ENCODE measurements at regions not wholly inside any gene's neighbourhood (a gene's known extent, or its start where the extent isn't known, plus 50 kb on each side); places are given as distances from the start of the nearest gene placed in this dataset.
"Not testable (repeated sequence)": the region's sequence is repeated elsewhere in the genome, so short reads cannot be mapped to it uniquely, and the experiment has no call there.

DNA sequence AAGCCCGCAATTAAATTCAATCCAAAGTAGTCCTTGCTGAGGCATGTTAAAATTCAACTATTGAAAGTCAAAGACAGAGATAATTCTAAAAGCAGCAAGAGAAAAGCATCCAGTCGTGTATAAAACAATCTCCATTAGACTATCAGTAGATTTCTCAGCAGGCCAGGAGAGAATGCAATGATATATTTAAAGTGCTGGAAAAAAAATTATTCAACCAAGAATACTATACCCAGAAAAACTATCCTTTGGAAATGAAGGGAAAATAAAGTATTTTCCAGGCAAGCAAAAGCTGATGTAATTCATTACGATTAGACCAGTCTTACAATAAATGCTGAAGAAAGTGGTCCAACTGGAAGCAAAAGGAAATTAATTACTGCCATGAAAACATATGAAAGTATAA is 113.5 kb downstream of the TRIM42 start:
- no peak overlapping the region for H2AFZ ChIP-seq (ENCODE audit: low read depth, low read length)
- peaks cover 27% of the 10 kb centered on the region for H3K9me3 ChIP-seq (ENCODE audit: control insufficient read depth, low read length)
- no peak overlapping the region for H3K4me2 ChIP-seq (ENCODE audit: low read length, poor library complexity, severe bottlenecking)
- H3K4me3 ChIP-seq (ENCODE audit: insufficient read depth in 1 of 2, low read depth in 1 of 2, low read length in 2 of 2), result no peak overlapping the region
- H4K8ac ChIP-seq (ENCODE audit: low read length), result no peak overlapping the region
- WGBS, result 100% methylated on average over 2 of the region's 3 CpGs
- H2AK5ac ChIP-seq (ENCODE audit: low read length, severe bottlenecking), result no peak overlapping the region
- no peak overlapping the region for H4K91ac ChIP-seq (ENCODE audit: low read length)
- H3K4ac ChIP-seq (ENCODE audit: low read depth in 1 of 2, low read length in 2 of 2), result no peak overlapping the region
- H3K36me3 ChIP-seq (ENCODE audit: control insufficient read depth in 1 of 2, insufficient read depth in 2 of 2, low read depth in 1 of 2, low read length in 2 of 2), result no peaks in the 10 kb centered on the region
- no peak overlapping the region for H2BK15ac ChIP-seq (ENCODE audit: low read depth, poor library complexity, severe bottlenecking)
- no peak overlapping the region for H3K14ac ChIP-seq (ENCODE audit: low read length in 2 of 2)
- H3K4me1 ChIP-seq (ENCODE audit: control insufficient read depth, insufficient read depth, low read depth, low read length), result no peaks in the 10 kb centered on the region
- no peaks in the 10 kb centered on the region for H3K79me1 ChIP-seq (replicated peaks; ENCODE audit: low read length, poor library complexity, severe bottlenecking)
- H3K18ac ChIP-seq (ENCODE audit: low read depth in 1 of 2, low read length in 2 of 2), result no peak overlapping the region
- no peak overlapping the region for H3K23ac ChIP-seq (ENCODE audit: low read length in 2 of 2)
- no peak overlapping the region for H3K9ac ChIP-seq (ENCODE audit: low read length)
- no peak for DNase-seq
- H2BK5ac ChIP-seq (ENCODE audit: low read depth, low read length, poor library complexity, severe bottlenecking), result no peak overlapping the region
- no peaks in the 10 kb centered on the region for H3K27me3 ChIP-seq (ENCODE audit: control insufficient read depth in 1 of 2, insufficient read depth in 1 of 2, low read length in 2 of 2)
- H3K27ac ChIP-seq (ENCODE audit: low read length, poor library complexity, severe bottlenecking), result no peak overlapping the region
- H2BK12ac ChIP-seq (ENCODE audit: low read length in 2 of 2), result no peak overlapping the region
- no peak overlapping the region for H2BK120ac ChIP-seq (ENCODE audit: low read depth, low read length)

DNA sequence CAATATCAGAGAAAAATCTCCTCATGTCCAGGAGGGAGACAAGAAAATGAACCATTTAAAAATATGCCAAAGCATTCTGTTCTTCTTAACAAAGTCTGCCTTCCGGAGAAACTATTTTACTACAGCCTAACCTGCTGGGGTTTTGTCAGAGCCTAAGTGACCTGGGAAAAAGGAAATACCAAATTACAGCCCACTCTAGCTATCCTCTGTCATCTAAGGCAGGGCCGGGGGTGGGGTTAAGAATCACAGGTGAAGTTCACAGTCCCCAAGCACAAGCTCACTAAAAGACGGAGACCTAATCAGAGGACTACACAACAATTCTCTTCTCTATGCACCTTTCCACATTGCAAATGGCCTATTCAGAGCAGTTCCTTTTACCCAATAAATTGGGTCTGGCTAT is 116.6 kb downstream of the TRIM42 start:
- no peak overlapping the region for H3K14ac ChIP-seq (ENCODE audit: low read length in 2 of 2)
- H3K79me1 ChIP-seq (replicated peaks; ENCODE audit: low read length, poor library complexity, severe bottlenecking), result no peaks in the 10 kb centered on the region

DNA sequence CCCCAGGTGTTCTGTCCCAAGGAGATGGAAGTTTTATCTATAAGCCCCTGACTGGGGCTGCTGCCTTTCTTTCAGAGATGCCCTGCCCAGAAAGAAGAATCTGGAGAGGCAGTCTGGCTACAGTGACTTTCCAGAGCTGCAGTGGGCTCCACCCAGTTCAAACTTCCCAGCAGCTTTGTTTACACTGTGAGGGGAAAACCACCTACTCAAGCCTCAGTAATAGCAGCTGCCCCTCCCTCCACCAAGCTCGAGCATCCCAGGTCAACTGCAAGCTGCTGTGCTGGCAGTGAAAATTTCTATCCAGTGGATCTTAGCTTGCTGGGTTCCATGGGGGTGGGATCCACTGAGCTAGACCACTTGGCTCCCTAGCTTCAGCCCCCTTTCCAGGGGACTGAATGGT is 125.0 kb downstream of the TRIM42 start:
- H2BK5ac ChIP-seq (ENCODE audit: low read depth, low read length, poor library complexity, severe bottlenecking); H3K79me1 ChIP-seq (replicated peaks; ENCODE audit: low read length, poor library complexity, severe bottlenecking); H3K9me3 ChIP-seq (ENCODE audit: control insufficient read depth, low read length); H3K36me3 ChIP-seq (ENCODE audit: control insufficient read depth in 1 of 2, insufficient read depth in 2 of 2, low read depth in 1 of 2, low read length in 2 of 2); H3K4me2 ChIP-seq (ENCODE audit: low read length, poor library complexity, severe bottlenecking); H2AK5ac ChIP-seq (ENCODE audit: low read length, severe bottlenecking); H2AFZ ChIP-seq (ENCODE audit: low read depth, low read length); H3K9ac ChIP-seq (ENCODE audit: low read length); H3K23ac ChIP-seq (ENCODE audit: low read length in 2 of 2); DNase-seq; H2BK120ac ChIP-seq (ENCODE audit: low read depth, low read length); H3K4me3 ChIP-seq (ENCODE audit: insufficient read depth in 1 of 2, low read depth in 1 of 2, low read length in 2 of 2); H4K8ac ChIP-seq (ENCODE audit: low read length); H3K27me3 ChIP-seq (ENCODE audit: control insufficient read depth in 1 of 2, insufficient read depth in 1 of 2, low read length in 2 of 2); H3K14ac ChIP-seq (ENCODE audit: low read length in 2 of 2); H2BK12ac ChIP-seq (ENCODE audit: low read length in 2 of 2); H2BK15ac ChIP-seq (ENCODE audit: low read depth, poor library complexity, severe bottlenecking); H3K18ac ChIP-seq (ENCODE audit: low read depth in 1 of 2, low read length in 2 of 2); H3K4me1 ChIP-seq (ENCODE audit: control insufficient read depth, insufficient read depth, low read depth, low read length); H3K4ac ChIP-seq (ENCODE audit: low read depth in 1 of 2, low read length in 2 of 2); H4K91ac ChIP-seq (ENCODE audit: low read length); H3K27ac ChIP-seq (ENCODE audit: low read length, poor library complexity, severe bottlenecking): not testable (repeated sequence)
- WGBS, result 0% methylated on average over 1 of the region's 1 CpG

More for the DNA sequence above, 116.6 kb downstream of the TRIM42 start:
- Histone ChIP-seq H3K18ac (ENCODE audit: low read depth in 1 of 2, low read length in 2 of 2) (no peak overlapping the region), H2BK15ac (ENCODE audit: low read depth, poor library complexity, severe bottlenecking) (no peak overlapping the region), H2AK5ac (ENCODE audit: low read length, severe bottlenecking) (no peak overlapping the region), H3K27me3 (ENCODE audit: control insufficient read depth in 1 of 2, insufficient read depth in 1 of 2, low read length in 2 of 2) (no peaks in the 10 kb centered on the region), H4K8ac (ENCODE audit: low read length) (no peak overlapping the region), H3K4me3 (ENCODE audit: insufficient read depth in 1 of 2, low read depth in 1 of 2, low read length in 2 of 2) (no peak overlapping the region), H2BK5ac (ENCODE audit: low read depth, low read length, poor library complexity, severe bottlenecking) (no peak overlapping the region), H2BK120ac (ENCODE audit: low read depth, low read length) (no peak overlapping the region), H3K23ac (ENCODE audit: low read length in 2 of 2) (no peak overlapping the region), H3K4me1 (ENCODE audit: control insufficient read depth, insufficient read depth, low read depth, low read length) (no peaks in the 10 kb centered on the region), H3K27ac (ENCODE audit: low read length, poor library complexity, severe bottlenecking) (no peak overlapping the region), H3K9me3 (ENCODE audit: control insufficient read depth, low read length) (peaks cover 25% of the 10 kb centered on the region), H4K91ac (ENCODE audit: low read length) (no peak overlapping the region), H3K4me2 (ENCODE audit: low read length, poor library complexity, severe bottlenecking) (no peak overlapping the region), H3K9ac (ENCODE audit: low read length) (no peak overlapping the region), H2AFZ (ENCODE audit: low read depth, low read length) (no peak overlapping the region), H3K36me3 (ENCODE audit: control insufficient read depth in 1 of 2, insufficient read depth in 2 of 2, low read depth in 1 of 2, low read length in 2 of 2) (no peaks in the 10 kb centered on the region), H2BK12ac (ENCODE audit: low read length in 2 of 2) (no peak overlapping the region), H3K4ac (ENCODE audit: low read depth in 1 of 2, low read length in 2 of 2) (no peak overlapping the region)
- no peak for DNase-seq
- 40% methylated on average over 3 of the region's 3 CpGs for WGBS

DNA sequence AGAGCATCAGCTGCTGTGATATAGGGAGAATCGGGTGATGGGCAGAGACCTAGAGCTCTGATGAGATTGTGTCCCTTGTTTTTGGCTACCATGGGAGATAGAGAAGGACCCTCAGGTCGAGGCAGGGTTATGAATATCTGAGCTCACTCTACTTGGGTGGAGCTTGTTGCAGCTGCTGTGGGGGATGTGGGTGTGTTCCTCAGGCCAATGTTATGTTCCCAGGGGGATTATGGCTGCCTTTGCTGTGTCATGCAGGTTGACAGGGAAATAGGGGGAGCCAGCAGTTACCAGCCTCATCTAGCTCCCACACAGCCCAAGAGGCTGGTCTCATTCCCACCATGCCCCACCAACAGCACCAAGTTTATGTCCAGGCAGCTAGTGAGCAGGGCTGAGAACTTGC is 131.5 kb downstream of the TRIM42 start:
- Histone ChIP-seq H3K36me3 (ENCODE audit: control insufficient read depth in 1 of 2, insufficient read depth in 2 of 2, low read depth in 1 of 2, low read length in 2 of 2) (no peaks in the 10 kb centered on the region), H3K27me3 (ENCODE audit: control insufficient read depth in 1 of 2, insufficient read depth in 1 of 2, low read length in 2 of 2) (no peaks in the 10 kb centered on the region), H3K14ac (ENCODE audit: low read length in 2 of 2) (no peak overlapping the region), H3K18ac (ENCODE audit: low read depth in 1 of 2, low read length in 2 of 2) (no peak overlapping the region), H2AFZ (ENCODE audit: low read depth, low read length) (no peak overlapping the region), H3K79me1 (replicated peaks; ENCODE audit: low read length, poor library complexity, severe bottlenecking) (no peaks in the 10 kb centered on the region), H3K23ac (ENCODE audit: low read length in 2 of 2) (no peak overlapping the region), H3K4me3 (ENCODE audit: insufficient read depth in 1 of 2, low read depth in 1 of 2, low read length in 2 of 2) (no peak overlapping the region), H2AK5ac (ENCODE audit: low read length, severe bottlenecking) (no peak overlapping the region), H3K9me3 (ENCODE audit: control insufficient read depth, low read length) (peaks cover 6% of the 10 kb centered on the region), H2BK15ac (ENCODE audit: low read depth, poor library complexity, severe bottlenecking) (no peak overlapping the region), H3K27ac (ENCODE audit: low read length, poor library complexity, severe bottlenecking) (no peak overlapping the region), H2BK120ac (ENCODE audit: low read depth, low read length) (no peak overlapping the region), H3K4me2 (ENCODE audit: low read length, poor library complexity, severe bottlenecking) (no peak overlapping the region), H2BK12ac (ENCODE audit: low read length in 2 of 2) (no peak overlapping the region), H4K8ac (ENCODE audit: low read length) (no peak overlapping the region), H3K9ac (ENCODE audit: low read length) (no peak overlapping the region), H3K4me1 (ENCODE audit: control insufficient read depth, insufficient read depth, low read depth, low read length) (no peaks in the 10 kb centered on the region), H4K91ac (ENCODE audit: low read length) (no peak overlapping the region), H3K4ac (ENCODE audit: low read depth in 1 of 2, low read length in 2 of 2) (no peak overlapping the region), H2BK5ac (ENCODE audit: low read depth, low read length, poor library complexity, severe bottlenecking) (no peak overlapping the region)
- 65% methylated on average over 2 of the region's 2 CpGs for WGBS
- no peak for DNase-seq

Data from mesenchymal stem cell (in vitro differentiated cells and primary cell).